Parathyroid adenoma (tissue), 2 donors: ENCODE measurements at regions not wholly inside any gene's neighbourhood (a gene's known extent, or its start where the extent isn't known, plus 50 kb on each side); places are given as distances from the start of the nearest gene placed in this dataset.

Experiments
- H2AFZ ChIP-seq: fragments of 300-600 bp; sonication (generic); one replicate; pipeline ENCODE4 v1.7.0; 2017; ENCODE audit warnings: antibody characterized with exemption, mild to moderate bottlenecking
- H3K27ac ChIP-seq: fragments of 300-600 bp; sonication (generic); one replicate; pipeline ENCODE4 v1.7.0; 2017
- H3K27me3 ChIP-seq: fragments of 300-600 bp; sonication (generic); one replicate; pipeline ENCODE4 v1.7.0; 2017; ENCODE audit warnings: low read length; ENCODE audit not compliant: control insufficient read depth, insufficient read depth
- H3K36me3 ChIP-seq: fragments of 300-600 bp; sonication (generic); one replicate; pipeline ENCODE4 v1.7.0; 2017; ENCODE audit warnings: low read length; ENCODE audit not compliant: control insufficient read depth, insufficient read depth
- H3K4me1 ChIP-seq: fragments of 300-600 bp; sonication (generic); one replicate; pipeline ENCODE4 v1.7.0; 2017; ENCODE audit warnings: control low read depth
- H3K4me2 ChIP-seq: fragments of 300-600 bp; sonication (generic); one replicate; pipeline ENCODE4 v1.7.0; 2017; ENCODE audit warnings: low read length
- H3K4me3 ChIP-seq: fragments of 300-600 bp; sonication (generic); one replicate; pipeline ENCODE4 v1.7.0; 2017; ENCODE audit warnings: low read depth, low read length
- H3K79me2 ChIP-seq: fragments of 300-600 bp; sonication (generic); one replicate; pipeline ENCODE4 v1.7.0; 2017; ENCODE audit warnings: control low read depth
- H3K9ac ChIP-seq: fragments of 300-600 bp; sonication (generic); one replicate; pipeline ENCODE4 v1.7.0; 2017; ENCODE audit warnings: mild to moderate bottlenecking
- H3K9me3 ChIP-seq: fragments of 300-600 bp; sonication (generic); one replicate; pipeline ENCODE4 v1.7.0; 2017; ENCODE audit warnings: low read length; ENCODE audit not compliant: control insufficient read depth
- CTCF ChIP-seq: fragments of 300-600 bp; sonication (generic); IDR thresholded peaks from one replicate; pipeline ENCODE4 v1.7.0; 2017; ENCODE audit warnings: antibody characterized with exemption, mild to moderate bottlenecking
- donor health status: primary hyperparathyroidism.

- Histone ChIP-seq H2AFZ (no peak overlapping the region), H3K4me3 (no peak overlapping the region), H3K79me2 (no peaks in the 10 kb centered on the region), H3K9me3 (no peaks in the 10 kb centered on the region), H3K9ac (no peak overlapping the region), H3K36me3 (no peaks in the 10 kb centered on the region), H3K27ac (no peak overlapping the region), H3K4me1 (no peaks in the 10 kb centered on the region), H3K4me2 (no peak overlapping the region), H3K27me3 (no peaks in the 10 kb centered on the region)
- TF ChIP-seq CTCF: no peak
Observed at GRCh38 chr21:32909393-32909792, 116.3 kb upstream of the OLIG2 start.

- H3K9me3 ChIP-seq: no peaks in the 10 kb centered on the region
- H3K27me3 ChIP-seq: no peaks in the 10 kb centered on the region
- H3K4me3 ChIP-seq: no peak overlapping the region
- no peak overlapping the region for H3K9ac ChIP-seq
- no peaks in the 10 kb centered on the region for H3K36me3 ChIP-seq
- H3K4me1 ChIP-seq: no peaks in the 10 kb centered on the region
- no peak overlapping the region for H3K27ac ChIP-seq
- no peak for TF ChIP-seq CTCF
- no peak overlapping the region for H3K4me2 ChIP-seq
- H3K79me2 ChIP-seq: no peaks in the 10 kb centered on the region
- H2AFZ ChIP-seq: no peak overlapping the region
Observed at GRCh38 chr21:32914424-32915039, 111.2 kb upstream of the OLIG2 start.

- H3K79me2 ChIP-seq: no peaks in the 10 kb centered on the region
- no peaks in the 10 kb centered on the region for H3K9me3 ChIP-seq
- no peak overlapping the region for H3K9ac ChIP-seq
- H3K27ac ChIP-seq: no peak overlapping the region
- H3K36me3 ChIP-seq: no peaks in the 10 kb centered on the region
- H3K4me3 ChIP-seq: no peak overlapping the region
- H3K4me1 ChIP-seq: no peaks in the 10 kb centered on the region
- TF ChIP-seq CTCF: no peak
- H3K27me3 ChIP-seq: no peaks in the 10 kb centered on the region
- H3K4me2 ChIP-seq: no peak overlapping the region
- H2AFZ ChIP-seq: no peak overlapping the region
Observed at GRCh38 chr21:32915099-32915498, 110.6 kb upstream of the OLIG2 start.

GRCh38 chr21:32916088-32916487 lies 109.6 kb upstream of the OLIG2 start:
- no peak overlapping the region for H3K27ac ChIP-seq
- no peaks in the 10 kb centered on the region for H3K4me1 ChIP-seq
- no peak overlapping the region for H2AFZ ChIP-seq
- H3K27me3 ChIP-seq: no peaks in the 10 kb centered on the region
- H3K4me3 ChIP-seq: no peak overlapping the region
- no peak overlapping the region for H3K4me2 ChIP-seq
- H3K79me2 ChIP-seq: no peaks in the 10 kb centered on the region
- H3K9me3 ChIP-seq: no peaks in the 10 kb centered on the region
- TF ChIP-seq CTCF: no peak
- H3K36me3 ChIP-seq: no peaks in the 10 kb centered on the region
- no peak overlapping the region for H3K9ac ChIP-seq

GRCh38 chr21:32916522-32917099 lies 109.1 kb upstream of the OLIG2 start:
- H3K9me3 ChIP-seq: no peaks in the 10 kb centered on the region
- TF ChIP-seq CTCF: no peak
- H3K4me1 ChIP-seq: no peaks in the 10 kb centered on the region
- no peak overlapping the region for H2AFZ ChIP-seq
- H3K79me2 ChIP-seq: no peaks in the 10 kb centered on the region
- no peaks in the 10 kb centered on the region for H3K36me3 ChIP-seq
- H3K4me2 ChIP-seq: no peak overlapping the region
- no peak overlapping the region for H3K27ac ChIP-seq
- no peak overlapping the region for H3K4me3 ChIP-seq
- no peak overlapping the region for H3K9ac ChIP-seq
- H3K27me3 ChIP-seq: no peaks in the 10 kb centered on the region
